ENCODE measurements at regions not wholly inside any gene's neighbourhood (a gene's known extent, or its start where the extent isn't known, plus 50 kb on each side); places are given as distances from the start of the nearest gene placed in this dataset.

DNA sequence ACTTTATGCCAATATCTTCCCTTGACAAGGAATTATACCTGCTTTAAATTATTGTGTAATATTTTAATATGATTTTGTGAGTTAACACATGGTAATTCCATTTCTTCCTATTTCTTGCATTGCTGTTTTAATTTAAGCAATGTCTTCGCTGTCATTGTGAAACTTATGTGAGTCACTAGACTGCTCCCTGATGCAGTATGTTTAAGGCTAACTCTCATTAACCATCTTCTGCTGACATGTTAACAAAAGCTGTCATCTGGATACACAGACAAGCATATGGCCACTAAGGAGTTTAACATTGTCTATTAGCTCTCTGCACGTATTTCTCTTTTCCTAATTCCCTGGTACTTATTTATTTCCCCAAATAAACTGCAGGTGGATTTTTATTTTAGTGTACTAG is 980.8 kb upstream of the CTNND2 start (continued):
- TF ChIP-seq TCF7L2 (IDR thresholded peaks at IDR 0.05; ENCODE audit: borderline replicate concordance, extremely low read depth, insufficient read depth, insufficient read length), result no peak
- no peak for TF ChIP-seq POLR2AphosphoS5 (IDR thresholded peaks at IDR 0.05; ENCODE audit: low read depth, low read length)

DNA sequence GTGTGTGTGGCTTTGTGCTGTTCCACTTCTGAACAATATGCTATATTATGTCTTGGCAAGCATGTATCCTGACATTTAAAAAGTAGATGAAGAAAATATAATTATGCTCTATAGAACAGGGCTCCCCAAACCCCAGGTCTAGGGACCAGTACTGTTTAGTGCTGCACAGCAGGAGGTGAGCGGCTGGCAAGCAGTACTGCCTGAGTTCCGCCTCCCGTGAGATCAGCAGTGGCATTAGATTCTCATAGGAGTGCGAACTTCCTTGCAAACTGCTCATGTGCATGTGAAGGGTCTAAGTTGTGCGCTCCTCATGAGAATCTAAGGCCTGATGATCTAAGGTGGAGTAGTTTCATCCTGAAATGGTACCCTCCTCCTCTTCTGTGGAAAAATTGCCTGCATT is 979.1 kb upstream of the CTNND2 start:
- Histone ChIP-seq H3K79me2 (ENCODE audit: insufficient read depth, low read length) (no peaks in the 10 kb centered on the region), H3K4me1 (ENCODE audit: control insufficient read depth in 1 of 2, insufficient read depth in 2 of 2, low read length in 2 of 2) (no peaks in the 10 kb centered on the region), H3K27ac (ENCODE audit: low read depth, low read length) (no peak overlapping the region), H2AFZ (ENCODE audit: low read depth, low read length, poor library complexity, severe bottlenecking) (no peak overlapping the region), H3K36me3 (ENCODE audit: control insufficient read depth in 1 of 2, insufficient read depth in 2 of 2, low read length in 2 of 2) (no peaks in the 10 kb centered on the region), H3K9me3 (ENCODE audit: control insufficient read depth in 1 of 2, insufficient read depth in 1 of 2, low read depth in 1 of 2, low read length in 2 of 2) (peaks cover 4 to 28% of the 10 kb centered on the region in 2 experiments; a peak in 3 of 4 replicates), H4K20me1 (ENCODE audit: insufficient read depth) (no peaks in the 10 kb centered on the region), H3K4me2 (ENCODE audit: low read length) (no peak overlapping the region), H3K27me3 (ENCODE audit: insufficient read depth, low read length) (no peaks in the 10 kb centered on the region), H3K9ac (ENCODE audit: low read length) (no peak overlapping the region), H3K4me3 (replicated peaks in 1 of 2; ENCODE audit: low read depth in 1 of 2, low read length in 2 of 2) (no peak overlapping the region), H3K9me2 (ENCODE audit: insufficient read depth) (no peaks in the 10 kb centered on the region)
- intact Hi-C loops (cut with micrococcal nuclease), result no loop called here
- CTCF ChIA-PET, result no interaction called here
- POLR2A ChIA-PET, result no interaction called here
- BruUV-seq (replicated peaks), result no TSS peak
- no peak for ATAC-seq
- no peak for DNase-seq (ENCODE audit: low read depth, low spot score)
- RAD21 ChIA-PET (ENCODE audit: low non-redundant PET in 1 of 2, low total read pairs in 2 of 2, uncharacterized antibody in 2 of 2, unreplicated experiment in 2 of 2), result no interaction called here
- TF ChIP-seq SRF (IDR thresholded peaks at IDR 0.05; ENCODE audit: low read depth) (no peak), JUND (IDR thresholded peaks at IDR 0.05) (no peak), FOSL1 (IDR thresholded peaks at IDR 0.05; ENCODE audit: low read depth) (no peak), ZFX (IDR thresholded peaks at IDR 0.05) (no peak), YY1 (IDR thresholded peaks at IDR 0.05; ENCODE audit: extremely low read depth, insufficient replicate concordance, low read depth, low read length) (no peak), CBX3 (IDR thresholded peaks at IDR 0.05; ENCODE audit: low read depth) (no peak), CEBPB (IDR thresholded peaks at IDR 0.05; ENCODE audit: low read depth) (no peak), ELF1 (IDR thresholded peaks at IDR 0.05; ENCODE audit: borderline replicate concordance, low read depth) (no peak), POLR2A (IDR thresholded peaks at IDR 0.05; ENCODE audit: borderline replicate concordance, extremely low read depth, insufficient read depth, insufficient read length) (no peak), SIN3A (IDR thresholded peaks at IDR 0.05; ENCODE audit: low read depth) (no peak), RAD21 (IDR thresholded peaks at IDR 0.05; ENCODE audit: low read depth) (no peak), SP1 (IDR thresholded peaks at IDR 0.05; ENCODE audit: low read depth) (no peak), EZH2 (IDR thresholded peaks at IDR 0.05) (no peak), EZH2phosphoT487 (IDR thresholded peaks at IDR 0.05; ENCODE audit: borderline replicate concordance) (no peak), ZNF274 (IDR thresholded peaks at IDR 0.05; ENCODE audit: low read depth, low read length) (no peak)
- TF ChIP-seq, protein P1, sequence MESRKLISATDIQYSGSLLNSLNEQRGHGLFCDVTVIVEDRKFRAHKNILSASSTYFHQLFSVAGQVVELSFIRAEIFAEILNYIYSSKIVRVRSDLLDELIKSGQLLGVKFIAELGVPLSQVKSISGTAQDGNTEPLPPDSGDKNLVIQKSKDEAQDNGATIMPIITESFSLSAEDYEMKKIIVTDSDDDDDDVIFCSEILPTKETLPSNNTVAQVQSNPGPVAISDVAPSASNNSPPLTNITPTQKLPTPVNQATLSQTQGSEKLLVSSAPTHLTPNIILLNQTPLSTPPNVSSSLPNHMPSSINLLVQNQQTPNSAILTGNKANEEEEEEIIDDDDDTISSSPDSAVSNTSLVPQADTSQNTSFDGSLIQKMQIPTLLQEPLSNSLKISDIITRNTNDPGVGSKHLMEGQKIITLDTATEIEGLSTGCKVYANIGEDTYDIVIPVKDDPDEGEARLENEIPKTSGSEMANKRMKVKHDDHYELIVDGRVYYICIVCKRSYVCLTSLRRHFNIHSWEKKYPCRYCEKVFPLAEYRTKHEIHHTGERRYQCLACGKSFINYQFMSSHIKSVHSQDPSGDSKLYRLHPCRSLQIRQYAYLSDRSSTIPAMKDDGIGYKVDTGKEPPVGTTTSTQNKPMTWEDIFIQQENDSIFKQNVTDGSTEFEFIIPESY (IDR thresholded peaks at IDR 0.05; ENCODE audit: extremely low read depth, insufficient replicate concordance, low read length), result no peak
- TF ChIP-seq, protein P2, sequence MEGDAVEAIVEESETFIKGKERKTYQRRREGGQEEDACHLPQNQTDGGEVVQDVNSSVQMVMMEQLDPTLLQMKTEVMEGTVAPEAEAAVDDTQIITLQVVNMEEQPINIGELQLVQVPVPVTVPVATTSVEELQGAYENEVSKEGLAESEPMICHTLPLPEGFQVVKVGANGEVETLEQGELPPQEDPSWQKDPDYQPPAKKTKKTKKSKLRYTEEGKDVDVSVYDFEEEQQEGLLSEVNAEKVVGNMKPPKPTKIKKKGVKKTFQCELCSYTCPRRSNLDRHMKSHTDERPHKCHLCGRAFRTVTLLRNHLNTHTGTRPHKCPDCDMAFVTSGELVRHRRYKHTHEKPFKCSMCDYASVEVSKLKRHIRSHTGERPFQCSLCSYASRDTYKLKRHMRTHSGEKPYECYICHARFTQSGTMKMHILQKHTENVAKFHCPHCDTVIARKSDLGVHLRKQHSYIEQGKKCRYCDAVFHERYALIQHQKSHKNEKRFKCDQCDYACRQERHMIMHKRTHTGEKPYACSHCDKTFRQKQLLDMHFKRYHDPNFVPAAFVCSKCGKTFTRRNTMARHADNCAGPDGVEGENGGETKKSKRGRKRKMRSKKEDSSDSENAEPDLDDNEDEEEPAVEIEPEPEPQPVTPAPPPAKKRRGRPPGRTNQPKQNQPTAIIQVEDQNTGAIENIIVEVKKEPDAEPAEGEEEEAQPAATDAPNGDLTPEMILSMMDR (IDR thresholded peaks at IDR 0.05 in 2 of 3, conservative IDR thresholded peaks at IDR 0.05 in 1 of 3; ENCODE audit: borderline replicate concordance in 1 of 3, insufficient read depth in 1 of 3, low read depth in 2 of 3, low read length in 2 of 3), result no peak
- TF ChIP-seq, protein P3, sequence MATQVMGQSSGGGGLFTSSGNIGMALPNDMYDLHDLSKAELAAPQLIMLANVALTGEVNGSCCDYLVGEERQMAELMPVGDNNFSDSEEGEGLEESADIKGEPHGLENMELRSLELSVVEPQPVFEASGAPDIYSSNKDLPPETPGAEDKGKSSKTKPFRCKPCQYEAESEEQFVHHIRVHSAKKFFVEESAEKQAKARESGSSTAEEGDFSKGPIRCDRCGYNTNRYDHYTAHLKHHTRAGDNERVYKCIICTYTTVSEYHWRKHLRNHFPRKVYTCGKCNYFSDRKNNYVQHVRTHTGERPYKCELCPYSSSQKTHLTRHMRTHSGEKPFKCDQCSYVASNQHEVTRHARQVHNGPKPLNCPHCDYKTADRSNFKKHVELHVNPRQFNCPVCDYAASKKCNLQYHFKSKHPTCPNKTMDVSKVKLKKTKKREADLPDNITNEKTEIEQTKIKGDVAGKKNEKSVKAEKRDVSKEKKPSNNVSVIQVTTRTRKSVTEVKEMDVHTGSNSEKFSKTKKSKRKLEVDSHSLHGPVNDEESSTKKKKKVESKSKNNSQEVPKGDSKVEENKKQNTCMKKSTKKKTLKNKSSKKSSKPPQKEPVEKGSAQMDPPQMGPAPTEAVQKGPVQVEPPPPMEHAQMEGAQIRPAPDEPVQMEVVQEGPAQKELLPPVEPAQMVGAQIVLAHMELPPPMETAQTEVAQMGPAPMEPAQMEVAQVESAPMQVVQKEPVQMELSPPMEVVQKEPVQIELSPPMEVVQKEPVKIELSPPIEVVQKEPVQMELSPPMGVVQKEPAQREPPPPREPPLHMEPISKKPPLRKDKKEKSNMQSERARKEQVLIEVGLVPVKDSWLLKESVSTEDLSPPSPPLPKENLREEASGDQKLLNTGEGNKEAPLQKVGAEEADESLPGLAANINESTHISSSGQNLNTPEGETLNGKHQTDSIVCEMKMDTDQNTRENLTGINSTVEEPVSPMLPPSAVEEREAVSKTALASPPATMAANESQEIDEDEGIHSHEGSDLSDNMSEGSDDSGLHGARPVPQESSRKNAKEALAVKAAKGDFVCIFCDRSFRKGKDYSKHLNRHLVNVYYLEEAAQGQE (IDR thresholded peaks at IDR 0.05; ENCODE audit: low read depth), result no peak
- TF ChIP-seq, protein P4, sequence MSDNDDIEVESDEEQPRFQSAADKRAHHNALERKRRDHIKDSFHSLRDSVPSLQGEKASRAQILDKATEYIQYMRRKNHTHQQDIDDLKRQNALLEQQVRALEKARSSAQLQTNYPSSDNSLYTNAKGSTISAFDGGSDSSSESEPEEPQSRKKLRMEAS (IDR thresholded peaks at IDR 0.05), result no peak

Data from HCT116 (cell line).